CD14-positive monocyte (primary cell): ENCODE measurements at regions not wholly inside any gene's neighbourhood (a gene's known extent, or its start where the extent isn't known, plus 50 kb on each side); places are given as distances from the start of the nearest gene placed in this dataset.
A peak's percentile ranks its signal among the peaks of the same experiment; 100 is the strongest.

Experiments
- DNase-seq, 3 donors: peaks; one replicate each; pipeline ENCODE4 v3.0.0-alpha.2; 2011 to 2022
- H2AFZ ChIP-seq: 2 replicates; pipeline ENCODE4 v1.6.0; 2012; ENCODE audit warnings: mild to moderate bottlenecking, low read depth, low read length, inconsistent platforms; ENCODE audit not compliant: insufficient read depth, poor library complexity, severe bottlenecking
- H3K27ac ChIP-seq, 2 donors: 1 replicate in 1 of 2; 2 replicates in 1 of 2; pipeline ENCODE4 v1.5.1; 2012 to 2013; ENCODE audit warnings: low read length in 2 of 2, control low read depth in 1 of 2, inconsistent platforms in 1 of 2, low read depth in 1 of 2, mild to moderate bottlenecking in 1 of 2
- H3K27me3 ChIP-seq, 2 donors: one replicate each; pipeline versions ENCODE4 v1.6.0 to v1.6.1; 2011 to 2013; ENCODE audit warnings: low read length in 2 of 2; ENCODE audit not compliant: control insufficient read depth in 2 of 2, insufficient read depth in 2 of 2
- H3K36me3 ChIP-seq, 2 donors: replicated peaks in 1 of 2; 1 replicate in 1 of 2; 2 replicates in 1 of 2; pipeline versions ENCODE4 v1.5.1 to v1.6.1; 2012 to 2013; ENCODE audit warnings: low read length in 2 of 2, control low read depth in 1 of 2, inconsistent platforms in 1 of 2, mild to moderate bottlenecking in 1 of 2; ENCODE audit not compliant: insufficient read depth in 2 of 2, control insufficient read depth in 1 of 2
- H3K4me1 ChIP-seq, 2 donors: 1 replicate in 1 of 2; 2 replicates in 1 of 2; pipeline versions ENCODE4 v1.5.1 to v1.6.1; 2012 to 2013; ENCODE audit warnings: low read length in 2 of 2, control low read depth in 1 of 2, inconsistent platforms in 1 of 2, mild to moderate bottlenecking in 1 of 2, moderate library complexity in 1 of 2; ENCODE audit not compliant: insufficient read depth in 2 of 2, control insufficient read depth in 1 of 2
- H3K4me2 ChIP-seq: replicated peaks from 2 replicates; pipeline ENCODE3; 2012; ENCODE audit warnings: low read length, moderate library complexity, mild to moderate bottlenecking; ENCODE audit not compliant: poor library complexity, severe bottlenecking; ENCODE audit errors: extremely low read depth
- H3K4me3 ChIP-seq, 3 experiments: fragments of 200-600 bp in 1 of 3; sonication (generic) in 1 of 3; replicated peaks in 1 of 3; 1 replicate in 2 of 3; 2 replicates in 1 of 3; pipeline ENCODE4 v1.5.1; 2011 to 2013; ENCODE audit warnings: low read length in 3 of 3, mild to moderate bottlenecking in 3 of 3, control low read depth in 2 of 3, low read depth in 2 of 3, inconsistent platforms in 1 of 3, moderate library complexity in 1 of 3
- H3K79me2 ChIP-seq: 2 replicates; pipeline ENCODE4 v1.6.0; 2012; ENCODE audit warnings: mild to moderate bottlenecking, control low read depth, inconsistent platforms, low read length, moderate library complexity; ENCODE audit not compliant: insufficient read depth
- H3K9ac ChIP-seq: 2 replicates; pipeline ENCODE4 v1.6.0; 2017; ENCODE audit warnings: low read length, mild to moderate bottlenecking; ENCODE audit not compliant: insufficient read depth, poor library complexity, severe bottlenecking
- H3K9me3 ChIP-seq, 2 donors: replicated peaks in 1 of 2; 1 replicate in 1 of 2; 2 replicates in 1 of 2; pipeline versions ENCODE4 v1.5.1 to v1.6.1; 2012 to 2013; ENCODE audit warnings: low read length in 2 of 2, control low read depth in 1 of 2; ENCODE audit not compliant: control insufficient read depth in 1 of 2, insufficient read depth in 1 of 2
- H4K20me1 ChIP-seq: 2 replicates; pipeline ENCODE4 v1.6.0; 2012; ENCODE audit warnings: mild to moderate bottlenecking, low read length, control low read depth, moderate library complexity; ENCODE audit not compliant: insufficient read depth
- H3K27ac Mint-ChIP-seq, 7 donors: one replicate each; pipeline ENCODE4 v1.8.0; 2020; ENCODE audit warnings: mild to moderate bottlenecking in 7 of 7, mixed read lengths in 7 of 7, moderate library complexity in 6 of 7, inconsistent platforms in 2 of 7
- H3K27me3 Mint-ChIP-seq, 3 donors: one replicate each; pipeline ENCODE4 v1.8.0; 2021 to 2022; ENCODE audit warnings: low read depth in 3 of 3, mild to moderate bottlenecking in 3 of 3, mixed read lengths in 3 of 3, moderate library complexity in 3 of 3, inconsistent platforms in 1 of 3
- H3K36me3 Mint-ChIP-seq, 2 donors: one replicate each; pipeline ENCODE4 v1.8.0; 2020; ENCODE audit warnings: mixed read lengths in 2 of 2, inconsistent platforms in 1 of 2, mild to moderate bottlenecking in 1 of 2
- H3K4me1 Mint-ChIP-seq: one replicate; pipeline ENCODE4 v1.8.0; 2020; ENCODE audit warnings: mild to moderate bottlenecking, mixed read lengths
- H3K4me3 Mint-ChIP-seq, 2 donors: one replicate each; pipeline ENCODE4 v1.8.0; 2020; ENCODE audit warnings: mild to moderate bottlenecking in 2 of 2, mixed read lengths in 2 of 2, moderate library complexity in 1 of 2
- H3K9me3 Mint-ChIP-seq, 7 donors: one replicate each; pipeline ENCODE4 v1.8.0; 2020 to 2022; ENCODE audit warnings: mixed read lengths in 7 of 7, mild to moderate bottlenecking in 6 of 7, moderate library complexity in 6 of 7, inconsistent platforms in 2 of 7
- WGBS: methylation state at CpG from one replicate; pipeline ENCODE4 v1.1.5; 2013; ENCODE audit warnings: missing lambda C conversion rate; ENCODE audit not compliant: insufficient coverage; 5-methylcytosine and 5-hydroxymethylcytosine counted together
- intact Hi-C, 2 donors: fragments of 100-400 bp; cut with micrococcal nuclease; formaldehyde crosslinking; loops; one replicate each; pipeline versions ENCODE4 v1.15.0 to v1.15.1; 2023
- TF ChIP-seq, protein P1 (sequence below): fragments of 200-600 bp; IDR thresholded peaks from one replicate; pipeline ENCODE4 v1.8.0; 2022; ENCODE audit warnings: antibody characterized with exemption, mild to moderate bottlenecking

DNA sequence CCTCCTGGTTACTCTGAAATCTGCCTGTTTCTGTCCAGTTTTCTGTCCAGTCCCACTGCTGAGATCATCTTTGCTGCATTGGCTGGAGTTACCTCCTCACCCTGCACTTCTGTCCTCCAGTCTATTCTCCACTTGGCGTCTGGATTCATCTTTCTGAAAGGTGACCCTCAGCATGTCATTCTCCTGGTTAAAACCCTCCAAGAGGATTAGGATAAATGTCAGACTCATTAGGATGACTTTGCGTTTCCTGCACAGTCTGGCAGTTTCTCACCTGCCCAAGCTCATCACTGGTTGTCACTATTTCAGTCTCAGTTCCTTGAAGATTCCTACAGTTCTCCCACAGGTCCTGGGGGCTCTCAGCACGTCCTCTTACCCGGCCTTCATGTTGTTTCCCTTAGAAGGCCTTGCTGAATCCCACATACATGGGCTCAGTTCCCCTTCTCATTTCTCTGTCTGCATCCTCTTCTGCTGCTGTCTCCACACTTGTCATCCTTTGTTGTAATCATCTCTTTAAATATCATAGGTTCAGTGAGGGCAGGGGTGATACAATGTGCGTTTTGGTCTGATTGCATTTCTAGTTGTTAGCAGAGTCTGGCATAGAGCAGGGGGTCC is 374.8 kb downstream of the QKI start:
- no peak for DNase-seq
- Histone ChIP-seq H3K9me3 (no peaks in the 10 kb centered on the region), H3K27ac (no peak overlapping the region), H3K4me2 (no peak overlapping the region), H3K4me3 (no peak overlapping the region), H3K4me1 (no peaks in the 10 kb centered on the region), H3K27me3 (peaks cover 8 to 13% of the 10 kb centered on the region in 2 donors), H3K36me3 (no peaks in the 10 kb centered on the region), H3K79me2 (no peaks in the 10 kb centered on the region), H3K9ac (no peak overlapping the region), H4K20me1 (no peaks in the 10 kb centered on the region), H2AFZ (no peak overlapping the region)
- peak overlapping the region in 1 of 2 donors; percentile 22 for H3K4me3 Mint-ChIP-seq
- no peaks in the 10 kb centered on the region for H3K36me3 Mint-ChIP-seq
- TF ChIP-seq, protein P1, sequence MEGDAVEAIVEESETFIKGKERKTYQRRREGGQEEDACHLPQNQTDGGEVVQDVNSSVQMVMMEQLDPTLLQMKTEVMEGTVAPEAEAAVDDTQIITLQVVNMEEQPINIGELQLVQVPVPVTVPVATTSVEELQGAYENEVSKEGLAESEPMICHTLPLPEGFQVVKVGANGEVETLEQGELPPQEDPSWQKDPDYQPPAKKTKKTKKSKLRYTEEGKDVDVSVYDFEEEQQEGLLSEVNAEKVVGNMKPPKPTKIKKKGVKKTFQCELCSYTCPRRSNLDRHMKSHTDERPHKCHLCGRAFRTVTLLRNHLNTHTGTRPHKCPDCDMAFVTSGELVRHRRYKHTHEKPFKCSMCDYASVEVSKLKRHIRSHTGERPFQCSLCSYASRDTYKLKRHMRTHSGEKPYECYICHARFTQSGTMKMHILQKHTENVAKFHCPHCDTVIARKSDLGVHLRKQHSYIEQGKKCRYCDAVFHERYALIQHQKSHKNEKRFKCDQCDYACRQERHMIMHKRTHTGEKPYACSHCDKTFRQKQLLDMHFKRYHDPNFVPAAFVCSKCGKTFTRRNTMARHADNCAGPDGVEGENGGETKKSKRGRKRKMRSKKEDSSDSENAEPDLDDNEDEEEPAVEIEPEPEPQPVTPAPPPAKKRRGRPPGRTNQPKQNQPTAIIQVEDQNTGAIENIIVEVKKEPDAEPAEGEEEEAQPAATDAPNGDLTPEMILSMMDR, result no peak
- no peaks in the 10 kb centered on the region for H3K9me3 Mint-ChIP-seq
- intact Hi-C loops, result no loop called here
- peaks cover 5 to 14% (median 13%) of the 10 kb centered on the region in 3 donors for H3K27me3 Mint-ChIP-seq
- peak overlapping the region in 1 of 7 donors; percentile 36 for H3K27ac Mint-ChIP-seq
- H3K4me1 Mint-ChIP-seq, result no peaks in the 10 kb centered on the region
- 86% methylated on average over 3 of the region's 5 CpGs for WGBS

DNA sequence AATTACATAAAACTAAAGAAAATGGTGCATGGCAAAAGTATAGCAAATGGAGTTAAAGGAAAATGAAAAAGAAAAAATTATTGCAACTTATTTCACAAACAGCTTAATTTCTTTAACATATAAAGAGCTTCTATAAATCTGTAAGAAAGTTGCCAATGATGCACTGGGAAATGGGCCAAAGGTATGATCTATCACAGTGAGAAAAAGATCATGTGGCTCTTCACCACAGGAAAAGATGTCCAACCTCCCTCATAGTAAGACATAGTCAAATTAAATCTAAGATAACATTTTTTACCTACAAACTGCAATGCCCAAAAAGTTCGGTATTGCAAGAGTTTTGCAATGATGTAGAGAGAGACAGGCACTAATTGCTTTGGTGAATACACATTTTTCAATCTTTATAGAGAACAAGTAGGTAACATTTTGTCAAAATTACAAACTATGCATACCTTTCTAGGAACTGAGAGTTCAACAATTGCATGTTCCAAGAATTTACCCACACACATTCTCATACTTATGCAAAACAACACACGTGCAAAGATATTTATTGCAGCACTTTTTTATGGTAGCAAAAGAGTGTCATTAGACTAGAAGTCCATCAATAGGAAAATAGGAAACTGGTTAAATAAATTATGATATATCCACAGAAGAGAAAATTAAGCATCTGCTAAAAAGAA is 372.6 kb downstream of the QKI start:
- Histone ChIP-seq H3K9ac (no peak overlapping the region), H3K4me2 (no peak overlapping the region), H3K36me3 (no peaks in the 10 kb centered on the region), H3K4me3 (no peak overlapping the region), H3K4me1 (peaks cover 7 to 9% of the 10 kb centered on the region in 2 donors), H3K27ac (no peak overlapping the region), H2AFZ (no peak overlapping the region), H3K9me3 (no peaks in the 10 kb centered on the region), H4K20me1 (no peaks in the 10 kb centered on the region), H3K27me3 (peaks cover 3 to 5% of the 10 kb centered on the region in 2 donors), H3K79me2 (no peaks in the 10 kb centered on the region)
- WGBS, result no CpG with 5 or more reads among the region's 2 CpGs
- peaks cover 0 to 1% (median 0%) of the 10 kb centered on the region in 7 donors for H3K9me3 Mint-ChIP-seq
- no peaks in the 10 kb centered on the region for H3K36me3 Mint-ChIP-seq
- H3K4me3 Mint-ChIP-seq, result peak overlapping the region in 1 of 2 donors; percentile 1
- H3K27ac Mint-ChIP-seq, result no peak overlapping the region
- DNase-seq, result no peak
- peaks cover 5 to 9% (median 7%) of the 10 kb centered on the region in 3 donors for H3K27me3 Mint-ChIP-seq
- TF ChIP-seq, protein P1, result no peak
- peaks cover 8% of the 10 kb centered on the region for H3K4me1 Mint-ChIP-seq
- intact Hi-C loops, result no loop called here
